Mucosa of descending colon (tissue), 3 donors: ENCODE measurements at regions not wholly inside any gene's neighbourhood (a gene's known extent, or its start where the extent isn't known, plus 50 kb on each side); places are given as distances from the start of the nearest gene placed in this dataset.

Experiments used
- ATAC-seq: fragments of 200-7000 bp; cut with Tn5 transposase; one replicate; pipeline ENCODE4 v1.9.1; 2020; ENCODE audit warnings: mild to moderate bottlenecking, moderate library complexity
- DNase-seq, 3 donors: peaks; one replicate each; pipeline ENCODE4 v3.0.0-alpha.2; 2020
- H3K36me3 ChIP-seq: fragments of 200-600 bp; one replicate; pipeline ENCODE4 v1.8.0; 2021; ENCODE audit warnings: low read depth, mild to moderate bottlenecking
- H3K4me1 ChIP-seq: fragments of 200-600 bp; one replicate; pipeline ENCODE4 v1.8.0; 2021; ENCODE audit warnings: low read depth, mild to moderate bottlenecking
- H3K4me3 ChIP-seq: fragments of 200-600 bp; one replicate; pipeline ENCODE4 v1.8.0; 2021; ENCODE audit warnings: mild to moderate bottlenecking
- H3K9me3 ChIP-seq: fragments of 200-600 bp; one replicate; pipeline ENCODE4 v1.8.0; 2021; ENCODE audit warnings: mild to moderate bottlenecking
- intact Hi-C, 2 donors: fragments of 100-400 bp; cut with DNase I in 1 of 2; cut with micrococcal nuclease in 1 of 2; formaldehyde crosslinking; loops; one replicate each; pipeline versions ENCODE4 v1.11.0 to v1.11.1; 2022; cut with DNase I, micrococcal nuclease
- TF ChIP-seq, protein P1 (sequence below): fragments of 200-600 bp; IDR thresholded peaks from one replicate; pipeline ENCODE4 v1.8.0; 2022; ENCODE audit warnings: antibody characterized with exemption, mild to moderate bottlenecking
- donor health status: DM: no; HTN: no; CAD: no; lungs with moderate emphysema.
- donor health status: DM: no; HTN: no; CAD: no.
- donor health status: DM: no; HTN: yes; CAD: no.

DNA sequence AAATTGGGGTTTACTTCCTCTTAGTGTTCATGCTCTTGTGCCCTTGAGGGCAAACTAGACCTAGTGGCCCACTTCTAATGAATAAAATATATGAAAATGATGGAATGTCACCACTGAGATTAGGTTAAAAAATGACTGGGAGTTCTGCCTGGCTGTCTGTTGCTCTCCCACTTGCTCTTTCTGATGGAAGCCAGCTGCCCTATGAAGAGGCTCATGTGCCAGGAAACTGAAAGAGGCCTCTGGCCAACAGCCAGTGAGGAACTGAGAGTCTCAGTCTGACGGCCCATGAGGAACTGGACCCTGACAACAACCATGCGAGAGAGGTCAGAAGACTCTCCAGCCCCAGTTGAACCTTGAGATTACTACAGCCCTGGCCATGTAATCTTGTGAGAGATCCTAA lies 107.1 kb upstream of the FHIT start:
- DNase-seq, result peak; percentile 49 to 74 (median 57)
- TF ChIP-seq, protein P1, sequence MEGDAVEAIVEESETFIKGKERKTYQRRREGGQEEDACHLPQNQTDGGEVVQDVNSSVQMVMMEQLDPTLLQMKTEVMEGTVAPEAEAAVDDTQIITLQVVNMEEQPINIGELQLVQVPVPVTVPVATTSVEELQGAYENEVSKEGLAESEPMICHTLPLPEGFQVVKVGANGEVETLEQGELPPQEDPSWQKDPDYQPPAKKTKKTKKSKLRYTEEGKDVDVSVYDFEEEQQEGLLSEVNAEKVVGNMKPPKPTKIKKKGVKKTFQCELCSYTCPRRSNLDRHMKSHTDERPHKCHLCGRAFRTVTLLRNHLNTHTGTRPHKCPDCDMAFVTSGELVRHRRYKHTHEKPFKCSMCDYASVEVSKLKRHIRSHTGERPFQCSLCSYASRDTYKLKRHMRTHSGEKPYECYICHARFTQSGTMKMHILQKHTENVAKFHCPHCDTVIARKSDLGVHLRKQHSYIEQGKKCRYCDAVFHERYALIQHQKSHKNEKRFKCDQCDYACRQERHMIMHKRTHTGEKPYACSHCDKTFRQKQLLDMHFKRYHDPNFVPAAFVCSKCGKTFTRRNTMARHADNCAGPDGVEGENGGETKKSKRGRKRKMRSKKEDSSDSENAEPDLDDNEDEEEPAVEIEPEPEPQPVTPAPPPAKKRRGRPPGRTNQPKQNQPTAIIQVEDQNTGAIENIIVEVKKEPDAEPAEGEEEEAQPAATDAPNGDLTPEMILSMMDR, result no peak
- Histone ChIP-seq H3K4me1 (no peaks in the 10 kb centered on the region), H3K36me3 (no peaks in the 10 kb centered on the region), H3K9me3 (no peaks in the 10 kb centered on the region), H3K4me3 (no peak overlapping the region)
- intact Hi-C loops, result no loop called here
- ATAC-seq, result peak; percentile 66

DNA sequence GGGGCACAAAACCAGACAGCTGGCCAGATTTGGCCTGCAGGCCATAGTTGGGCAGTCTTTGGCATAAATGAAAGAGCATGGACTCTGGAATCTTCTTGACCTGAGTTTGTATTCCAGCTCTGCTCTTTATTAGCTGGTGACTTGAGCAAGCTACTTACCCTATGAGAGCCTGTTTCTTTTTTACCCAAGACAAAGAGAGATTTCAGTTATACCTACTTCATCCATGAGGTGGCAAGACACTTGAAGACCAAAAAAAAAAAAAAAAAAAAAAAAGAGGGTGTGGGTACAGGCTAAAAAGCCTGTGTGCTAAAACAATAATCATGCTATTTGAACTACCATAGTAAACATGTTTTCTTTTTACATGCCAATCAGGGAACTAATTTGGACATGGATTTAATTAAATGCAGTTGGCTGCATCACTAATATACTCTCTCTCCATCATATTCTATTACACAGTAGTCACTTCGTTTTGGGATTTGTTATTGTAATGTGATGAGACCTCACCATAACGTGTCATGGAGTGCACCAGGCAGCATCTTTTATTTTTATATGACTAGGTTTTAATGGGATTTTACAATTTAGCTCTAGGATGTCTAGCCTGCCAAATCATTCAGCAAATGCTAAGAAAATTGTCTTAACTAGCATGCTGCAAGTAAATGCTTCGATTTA lies 109.2 kb upstream of the FHIT start:
- Histone ChIP-seq H3K9me3 (no peaks in the 10 kb centered on the region), H3K4me1 (no peaks in the 10 kb centered on the region), H3K36me3 (no peaks in the 10 kb centered on the region), H3K4me3 (no peak overlapping the region)
- intact Hi-C loops, result no loop called here
- no peak for ATAC-seq
- TF ChIP-seq, protein P1, result no peak
- DNase-seq, result no peak

DNA sequence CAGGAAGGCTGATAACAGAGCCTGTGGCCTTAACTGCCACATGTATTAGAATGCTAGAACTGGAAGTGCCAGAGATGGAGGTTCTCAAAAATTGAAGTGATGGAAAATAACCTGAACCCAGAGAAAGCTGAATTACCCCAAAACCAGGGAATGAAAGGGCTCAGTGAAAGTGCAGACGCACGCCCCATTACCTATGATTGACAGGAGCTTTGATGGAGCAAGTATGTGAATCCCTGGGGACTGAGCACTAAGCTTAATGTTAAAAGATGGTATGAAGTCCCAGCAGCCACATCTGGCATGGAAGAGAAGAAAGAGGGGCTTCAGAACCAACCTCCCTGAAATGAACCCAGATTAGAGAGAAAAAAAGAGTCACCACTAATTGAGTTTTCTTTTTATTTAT lies 118.4 kb upstream of the FHIT start:
- TF ChIP-seq, protein P1, result no peak
- intact Hi-C loops, result no loop called here
- no peak overlapping the region for H3K4me3 ChIP-seq
- H3K9me3 ChIP-seq, result no peaks in the 10 kb centered on the region
- ATAC-seq, result no peak
- DNase-seq, result no peak
- H3K36me3 ChIP-seq, result no peaks in the 10 kb centered on the region
- no peaks in the 10 kb centered on the region for H3K4me1 ChIP-seq

DNA sequence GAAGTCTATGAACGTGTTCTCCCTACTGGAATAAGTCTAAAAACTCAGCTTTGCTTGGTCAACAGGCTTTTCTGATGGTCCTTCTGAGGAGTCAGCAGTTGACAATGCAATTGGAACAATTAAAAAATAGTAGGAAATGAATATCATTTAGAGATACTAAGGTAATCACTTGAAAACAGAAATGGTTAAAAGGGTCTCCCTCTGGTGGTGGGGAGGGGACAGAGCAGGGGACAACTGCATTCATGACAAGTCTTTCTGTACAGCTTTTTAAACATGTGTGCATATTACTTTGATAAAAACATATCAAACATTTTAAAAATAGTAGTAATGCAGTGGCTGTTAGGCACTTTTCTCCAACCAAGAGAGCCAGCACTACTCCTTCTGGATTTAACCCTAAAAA lies 119.9 kb upstream of the FHIT start:
- H3K4me3 ChIP-seq, result no peak overlapping the region
- TF ChIP-seq, protein P1, result no peak
- DNase-seq, result peak in 1 of 3 donors; percentile 16
- intact Hi-C loops, result no loop called here
- no peaks in the 10 kb centered on the region for H3K4me1 ChIP-seq
- ATAC-seq, result no peak
- H3K36me3 ChIP-seq, result no peaks in the 10 kb centered on the region
- no peaks in the 10 kb centered on the region for H3K9me3 ChIP-seq

DNA sequence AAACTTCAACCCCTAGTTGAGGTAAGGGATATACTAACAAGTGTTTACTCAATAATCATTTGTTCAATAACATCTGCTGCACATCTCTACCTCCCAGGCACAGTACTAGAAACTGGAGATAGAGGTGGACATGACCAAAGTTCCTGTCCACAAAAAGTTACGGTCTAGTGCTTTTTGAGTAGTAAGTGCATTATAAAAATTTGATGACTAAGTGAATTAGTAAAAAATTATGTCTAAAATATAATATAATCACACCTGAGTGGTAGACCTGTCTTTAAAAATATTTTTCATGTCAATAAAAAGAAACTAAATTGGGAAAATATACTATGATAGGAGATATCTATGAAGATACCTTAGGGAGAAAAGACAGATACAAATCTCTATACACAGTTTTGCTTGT lies 121.5 kb upstream of the FHIT start:
- H3K36me3 ChIP-seq, result no peaks in the 10 kb centered on the region
- H3K4me1 ChIP-seq, result no peaks in the 10 kb centered on the region
- DNase-seq, result no peak
- ATAC-seq, result no peak
- no peak overlapping the region for H3K4me3 ChIP-seq
- TF ChIP-seq, protein P1, result no peak
- intact Hi-C loops, result no loop called here
- H3K9me3 ChIP-seq, result no peaks in the 10 kb centered on the region

DNA sequence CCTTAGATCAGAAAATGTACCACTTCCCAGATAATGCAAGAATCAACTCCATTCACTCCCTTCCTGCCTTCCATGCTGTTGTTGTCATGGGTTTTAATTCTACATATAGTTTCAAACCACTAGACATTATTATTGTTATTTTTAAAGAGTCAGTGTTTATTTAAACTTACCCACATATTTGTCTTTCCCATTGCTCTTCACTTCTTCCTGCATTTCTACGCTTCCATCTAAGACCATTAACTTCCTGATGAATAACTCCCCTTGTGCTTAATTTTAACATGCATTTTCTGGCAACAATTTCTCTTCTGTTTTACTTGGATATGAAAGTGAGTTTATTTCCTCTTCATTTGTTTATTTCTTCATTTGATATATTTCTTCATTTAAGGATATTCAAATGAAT lies 127.1 kb upstream of the FHIT start:
- Histone ChIP-seq H3K4me1 (no peaks in the 10 kb centered on the region), H3K36me3 (no peaks in the 10 kb centered on the region), H3K9me3 (no peaks in the 10 kb centered on the region), H3K4me3 (no peak overlapping the region)
- DNase-seq (no peak), ATAC-seq (no peak)
- intact Hi-C loops, result no loop called here
- TF ChIP-seq, protein P1, result no peak
